CD4-positive, alpha-beta T cell (primary cell): ENCODE measurements at regions not wholly inside any gene's neighbourhood (a gene's known extent, or its start where the extent isn't known, plus 50 kb on each side); places are given as distances from the start of the nearest gene placed in this dataset.

Source experiments
- ATAC-seq: fragments of 200-7000 bp; cut with Tn5 transposase; one replicate; pipeline ENCODE4 v1.10.0; 2022; ENCODE audit warnings: mild to moderate bottlenecking; ENCODE audit not compliant: poor library complexity
- CTCF ChIA-PET: fragments of 350-600 bp; sonication (Branson Sonifier 250); formaldehyde crosslinking; loops from one replicate; lab custom pipeline; 2021; ENCODE audit warnings: antibody characterized with exemption, inconsistent platforms; lab: Charles Lee
- POLR2A ChIA-PET: fragments of 350-600 bp; sonication (Branson Sonifier 250); formaldehyde crosslinking; loops from one replicate; lab custom pipeline; 2021; ENCODE audit warnings: antibody characterized with exemption, inconsistent platforms; lab: Charles Lee
- DNase-seq, 14 experiments: peaks; one replicate each; pipeline ENCODE4 v3.0.0-alpha.2; 2013 to 2020; ENCODE audit warnings: mixed read lengths in 2 of 14
- H3K27ac ChIP-seq, 2 donors: one replicate each; pipeline versions ENCODE4 v1.5.1 to v1.7.0; 2013; ENCODE audit warnings: low read length in 2 of 2, low read depth in 1 of 2, mild to moderate bottlenecking in 1 of 2
- H3K27me3 ChIP-seq, 2 experiments: 1 replicate in 1 of 2; 2 replicates in 1 of 2; pipeline versions ENCODE4 v1.6.1 to v1.7.0; 2013; ENCODE audit warnings: low read length in 2 of 2, control low read depth in 1 of 2, mild to moderate bottlenecking in 1 of 2, moderate library complexity in 1 of 2; ENCODE audit not compliant: insufficient read depth in 2 of 2, control insufficient read depth in 1 of 2
- H3K36me3 ChIP-seq: one replicate; pipeline ENCODE4 v1.6.1; 2013; ENCODE audit warnings: low read length, control low read depth; ENCODE audit not compliant: insufficient read depth
- H3K4me1 ChIP-seq: one replicate; pipeline ENCODE4 v1.6.1; 2013; ENCODE audit warnings: low read length, control low read depth; ENCODE audit not compliant: insufficient read depth
- H3K4me3 ChIP-seq: one replicate; pipeline ENCODE4 v1.5.1; 2013; ENCODE audit warnings: mild to moderate bottlenecking, low read length, moderate library complexity
- H3K9me3 ChIP-seq, 2 experiments: 1 replicate in 1 of 2; 2 replicates in 1 of 2; pipeline versions ENCODE4 v1.6.1 to v1.7.0; 2013; ENCODE audit warnings: low read length in 2 of 2, mild to moderate bottlenecking in 2 of 2, control low read depth in 1 of 2, moderate library complexity in 1 of 2; ENCODE audit not compliant: control insufficient read depth in 1 of 2, insufficient read depth in 1 of 2
- H3K27ac Mint-ChIP-seq: one replicate; pipeline ENCODE4 v1.8.0; 2020; ENCODE audit warnings: mixed read lengths
- H3K27me3 Mint-ChIP-seq: one replicate; pipeline ENCODE4 v1.8.0; 2021; ENCODE audit warnings: mixed read lengths
- H3K36me3 Mint-ChIP-seq: one replicate; pipeline ENCODE4 v1.8.0; 2021; ENCODE audit warnings: low read depth, mixed read lengths
- H3K4me1 Mint-ChIP-seq: one replicate; pipeline ENCODE4 v1.8.0; 2021; ENCODE audit warnings: low read depth, mixed read lengths
- H3K4me3 Mint-ChIP-seq: one replicate; pipeline ENCODE4 v1.8.0; 2020; ENCODE audit warnings: mild to moderate bottlenecking, mixed read lengths
- H3K9me3 Mint-ChIP-seq: one replicate; pipeline ENCODE4 v1.8.0; 2020; ENCODE audit warnings: mixed read lengths
- CTCF ChIP-seq: fragments of 200-600 bp; IDR thresholded peaks from one replicate; pipeline ENCODE4 v1.8.0; 2022; ENCODE audit warnings: antibody characterized with exemption, mild to moderate bottlenecking
- intact Hi-C, 2 experiments: fragments of 100-400 bp; cut with DNase I in 1 of 2; cut with micrococcal nuclease in 1 of 2; formaldehyde crosslinking; loops; one replicate each; pipeline versions ENCODE4 v1.15.1 to v1.9.0; 2023 to 2025; cut with DNase I, micrococcal nuclease

GRCh38 chr14:39957987-39958386 lies 525.8 kb upstream of the FBXO33 start:
- no peaks in the 10 kb centered on the region for H3K36me3 ChIP-seq
- no peaks in the 10 kb centered on the region for H3K36me3 Mint-ChIP-seq
- H3K9me3 Mint-ChIP-seq = peaks cover 17% of the 10 kb centered on the region
- H3K4me3 Mint-ChIP-seq = no peak overlapping the region
- no peaks in the 10 kb centered on the region for H3K4me1 ChIP-seq
- intact Hi-C loops = no loop called here
- no peak for TF ChIP-seq CTCF
- H3K27ac Mint-ChIP-seq = no peak overlapping the region
- no peaks in the 10 kb centered on the region for H3K4me1 Mint-ChIP-seq
- no peak overlapping the region for H3K27ac ChIP-seq
- DNase-seq = no peak
- ATAC-seq = no peak
- POLR2A ChIA-PET = no interaction called here
- H3K4me3 ChIP-seq = no peak overlapping the region
- H3K9me3 ChIP-seq = peaks cover 0 to 5% of the 10 kb centered on the region in 2 experiments
- no peaks in the 10 kb centered on the region for H3K27me3 ChIP-seq
- CTCF ChIA-PET = no interaction called here
- H3K27me3 Mint-ChIP-seq = no peaks in the 10 kb centered on the region

- H3K27ac Mint-ChIP-seq = no peak overlapping the region
- H3K4me1 Mint-ChIP-seq = no peaks in the 10 kb centered on the region
- no peak for DNase-seq
- H3K36me3 ChIP-seq = no peaks in the 10 kb centered on the region
- POLR2A ChIA-PET = no interaction called here
- H3K4me3 Mint-ChIP-seq = no peak overlapping the region
- CTCF ChIA-PET = no interaction called here
- H3K27me3 Mint-ChIP-seq = no peaks in the 10 kb centered on the region
- no peaks in the 10 kb centered on the region for H3K36me3 Mint-ChIP-seq
- H3K9me3 Mint-ChIP-seq = peaks cover 14% of the 10 kb centered on the region
- TF ChIP-seq CTCF = no peak
- H3K27me3 ChIP-seq = no peaks in the 10 kb centered on the region
- H3K4me1 ChIP-seq = no peaks in the 10 kb centered on the region
- intact Hi-C loops = no loop called here
- H3K4me3 ChIP-seq = no peak overlapping the region
- peaks cover 0 to 5% of the 10 kb centered on the region in 2 experiments for H3K9me3 ChIP-seq
- no peak for ATAC-seq
- H3K27ac ChIP-seq = no peak overlapping the region
These were observed 525.1 kb upstream of the FBXO33 start for GRCh38 chr14:39957290-39957689.

GRCh38 chr14:39956372-39956771 lies 524.1 kb upstream of the FBXO33 start:
- Histone ChIP-seq H3K4me1 (no peaks in the 10 kb centered on the region), H3K27ac (no peak overlapping the region), H3K9me3 (peaks cover 0 to 5% of the 10 kb centered on the region in 2 experiments), H3K4me3 (no peak overlapping the region), H3K36me3 (no peaks in the 10 kb centered on the region), H3K27me3 (no peaks in the 10 kb centered on the region)
- H3K9me3 Mint-ChIP-seq = peaks cover 10% of the 10 kb centered on the region
- intact Hi-C loops = no loop called here
- ChIA-PET POLR2A (no interaction called here), CTCF (no interaction called here)
- H3K27ac Mint-ChIP-seq = no peak overlapping the region
- no peaks in the 10 kb centered on the region for H3K4me1 Mint-ChIP-seq
- DNase-seq (no peak), ATAC-seq (no peak)
- H3K4me3 Mint-ChIP-seq = no peak overlapping the region
- no peaks in the 10 kb centered on the region for H3K36me3 Mint-ChIP-seq
- no peaks in the 10 kb centered on the region for H3K27me3 Mint-ChIP-seq
- no peak for TF ChIP-seq CTCF
